PC-3 (cell line): ENCODE measurements at regions not wholly inside any gene's neighbourhood (a gene's known extent, or its start where the extent isn't known, plus 50 kb on each side); places are given as distances from the start of the nearest gene placed in this dataset.

Experiments
- ATAC-seq: fragments of 200-7000 bp; cut with Tn5 transposase; 2 replicates; pipeline ENCODE4 v1.9.1; 2020; ENCODE audit warnings: mild to moderate bottlenecking, moderate library complexity
- BruUV-seq: library from RNA; stranded (reverse); fragments of 400-500 nt; replicated peaks from 2 replicates; lab custom pipeline; 2021; lab: Mats Ljungman, UMichigan
- CTCF ChIA-PET: fragments of 300-600 bp; sonication (Branson Sonifier 250); formaldehyde crosslinking; loops from one replicate; lab custom pipeline; 2022; ENCODE audit warnings: antibody characterized with exemption; lab: Charles Lee
- POLR2A ChIA-PET: fragments of 300-600 bp; sonication (Branson Sonifier 250); formaldehyde crosslinking; loops from one replicate; lab custom pipeline; 2022; ENCODE audit warnings: antibody characterized with exemption; ENCODE audit not compliant: unreplicated experiment; lab: Charles Lee
- DNase-seq: peaks from one replicate; pipeline ENCODE4 v3.0.0-alpha.2; 2015
- H2AFZ ChIP-seq: fragments of 300-600 bp; sonication (generic); 2 replicates; pipeline ENCODE4 v1.6.0; 2016; ENCODE audit warnings: antibody characterized with exemption, low read length
- H3F3A ChIP-seq: fragments of 300-600 bp; sonication (generic); one replicate; pipeline ENCODE4 v1.6.0; 2017; ENCODE audit warnings: antibody characterized with exemption, low read length, control low read depth, mild to moderate bottlenecking; ENCODE audit not compliant: unreplicated experiment
- H3K27ac ChIP-seq: fragments of 300-600 bp; sonication (generic); 2 replicates; pipeline ENCODE4 v1.5.1; 2016; ENCODE audit warnings: mild to moderate bottlenecking, low read length
- H3K27me3 ChIP-seq: fragments of 300-600 bp; sonication (generic); 2 replicates; pipeline ENCODE4 v1.6.1; 2016; ENCODE audit warnings: low read length, mixed read lengths
- H3K36me3 ChIP-seq: fragments of 300-600 bp; sonication (generic); 2 replicates; pipeline ENCODE4 v1.6.1; 2016; ENCODE audit warnings: low read depth, mixed run types, low read length, mixed read lengths
- H3K4me1 ChIP-seq: fragments of 300-600 bp; sonication (generic); 2 replicates; pipeline ENCODE4 v1.5.1; 2016; ENCODE audit warnings: low read length; ENCODE audit not compliant: insufficient read depth
- H3K4me2 ChIP-seq: fragments of 300-600 bp; sonication (generic); 2 replicates; pipeline ENCODE4 v1.6.0; 2016; ENCODE audit warnings: low read length
- H3K4me3 ChIP-seq: fragments of 300-600 bp; sonication (generic); 2 replicates; pipeline ENCODE4 v1.5.1; 2016; ENCODE audit warnings: mild to moderate bottlenecking, low read length, mixed read lengths
- H3K79me2 ChIP-seq: fragments of 300-600 bp; sonication (generic); 2 replicates; pipeline ENCODE4 v1.6.1; 2017; ENCODE audit warnings: low read length, mixed read lengths
- H3K9ac ChIP-seq: fragments of 300-600 bp; sonication (generic); 2 replicates; pipeline ENCODE4 v1.6.0; 2016; ENCODE audit warnings: mild to moderate bottlenecking, low read length
- H3K9me2 ChIP-seq: fragments of 300-600 bp; sonication (generic); replicated peaks from 2 replicates; pipeline ENCODE4 v1.6.1; 2016; ENCODE audit warnings: mixed run types, low read length, mixed read lengths
- H3K9me3 ChIP-seq: fragments of 300-600 bp; sonication (generic); 2 replicates; pipeline ENCODE4 v1.6.1; 2016; ENCODE audit warnings: low read length, mixed read lengths
- H4K20me1 ChIP-seq: fragments of 300-600 bp; sonication (generic); 2 replicates; pipeline ENCODE4 v1.6.1; 2016; ENCODE audit warnings: low read length, mixed read lengths
- CTCF ChIP-seq: fragments of 300-600 bp; sonication (generic); conservative IDR thresholded peaks from 2 replicates; pipeline ENCODE4 v1.5.1; 2017; ENCODE audit warnings: antibody characterized with exemption, low read depth, mild to moderate bottlenecking, low read length
- EZH2 ChIP-seq: fragments of 300-600 bp; sonication (generic); IDR thresholded peaks from one replicate; pipeline ENCODE4 v1.6.1; 2017; ENCODE audit warnings: antibody characterized with exemption, mild to moderate bottlenecking, low read length; ENCODE audit not compliant: unreplicated experiment
- EZH2phosphoT487 ChIP-seq: fragments of 300-600 bp; sonication (generic); IDR thresholded peaks from 2 replicates; pipeline ENCODE4 v1.6.1; 2018; ENCODE audit warnings: mild to moderate bottlenecking, antibody characterized with exemption, low read length, borderline replicate concordance
- intact Hi-C: fragments of 100-400 bp; cut with micrococcal nuclease; formaldehyde crosslinking; loops from 2 replicates; pipeline ENCODE4 v1.9.0; 2023

- Histone ChIP-seq H3K9ac (no peak overlapping the region), H3K4me2 (peak overlapping the region; percentile 58), H3K9me3 (no peaks in the 10 kb centered on the region), H4K20me1 (no peaks in the 10 kb centered on the region), H3K27ac (peak overlapping the region; percentile 8; the same call in 1 of the 2 replicates), H3F3A (no peaks in the 10 kb centered on the region), H3K36me3 (no peaks in the 10 kb centered on the region), H3K79me2 (no peaks in the 10 kb centered on the region), H3K4me3 (no peak overlapping the region), H2AFZ (peak overlapping the region; percentile 63; the same call in 1 of the 2 replicates), H3K9me2 (no peaks in the 10 kb centered on the region), H3K4me1 (peaks cover 17% of the 10 kb centered on the region), H3K27me3 (no peaks in the 10 kb centered on the region)
- ATAC-seq: peak; percentile 38
- ChIA-PET POLR2A (no interaction called here), CTCF (no interaction called here)
- peak; percentile 18 for DNase-seq
- no TSS peak for BruUV-seq
- intact Hi-C loops: loop anchor here (1.0 kb wide), 2 partner anchors 111 kb away; no protein-coding TSS in a partner anchor
- no peak for TF ChIP-seq EZH2phosphoT487
- TF ChIP-seq EZH2: no peak
- no peak for TF ChIP-seq CTCF
Observed at GRCh38 chr3:81105206-81105605, 656.2 kb downstream of the GBE1 start.

- no peaks in the 10 kb centered on the region for H3K79me2 ChIP-seq
- no peaks in the 10 kb centered on the region for H3K9me3 ChIP-seq
- H3K4me3 ChIP-seq: no peak overlapping the region
- no peaks in the 10 kb centered on the region for H3F3A ChIP-seq
- no peaks in the 10 kb centered on the region for H3K27me3 ChIP-seq
- H2AFZ ChIP-seq: no peak overlapping the region
- ChIA-PET POLR2A (no interaction called here), CTCF (no interaction called here)
- no peaks in the 10 kb centered on the region for H3K4me1 ChIP-seq
- H3K4me2 ChIP-seq: no peak overlapping the region
- no peaks in the 10 kb centered on the region for H4K20me1 ChIP-seq
- ATAC-seq (no peak), DNase-seq (no peak)
- TF ChIP-seq EZH2phosphoT487 (no peak), EZH2 (no peak), CTCF (no peak)
- H3K27ac ChIP-seq: no peak overlapping the region
- no TSS peak for BruUV-seq
- intact Hi-C loops: no loop called here
- no peaks in the 10 kb centered on the region for H3K9me2 ChIP-seq
- no peak overlapping the region for H3K9ac ChIP-seq
- H3K36me3 ChIP-seq: no peaks in the 10 kb centered on the region
Observed at GRCh38 chr3:81097889-81098288, 663.6 kb downstream of the GBE1 start.

GRCh38 chr3:81095956-81096355, 665.5 kb downstream of the GBE1 start:
- 0 out of 2 replicates have a peak overlapping the region, but pooled peaks have one; percentile 8 for H2AFZ ChIP-seq
- no peaks in the 10 kb centered on the region for H3K9me2 ChIP-seq
- DNase-seq: no peak
- TF ChIP-seq CTCF (no peak), EZH2 (no peak), EZH2phosphoT487 (no peak)
- H4K20me1 ChIP-seq: no peaks in the 10 kb centered on the region
- intact Hi-C loops: no loop called here
- H3K79me2 ChIP-seq: no peaks in the 10 kb centered on the region
- H3K4me1 ChIP-seq: no peaks in the 10 kb centered on the region
- H3K36me3 ChIP-seq: no peaks in the 10 kb centered on the region
- ChIA-PET CTCF (no interaction called here), POLR2A (no interaction called here)
- no TSS peak for BruUV-seq
- no peaks in the 10 kb centered on the region for H3K27me3 ChIP-seq
- H3K9me3 ChIP-seq: no peaks in the 10 kb centered on the region
- H3K4me2 ChIP-seq: no peak overlapping the region
- H3K4me3 ChIP-seq: no peak overlapping the region
- no peak overlapping the region for H3K27ac ChIP-seq
- no peaks in the 10 kb centered on the region for H3F3A ChIP-seq
- ATAC-seq: peak; percentile 22; the same call in 1 of the 2 replicates
- H3K9ac ChIP-seq: no peak overlapping the region
